ENCODE measurements at regions not wholly inside any gene's neighbourhood (a gene's known extent, or its start where the extent isn't known, plus 50 kb on each side); places are given as distances from the start of the nearest gene placed in this dataset.
"Not testable (repeated sequence)": the region's sequence is repeated elsewhere in the genome, so short reads cannot be mapped to it uniquely, and the experiment has no call there.

DNA sequence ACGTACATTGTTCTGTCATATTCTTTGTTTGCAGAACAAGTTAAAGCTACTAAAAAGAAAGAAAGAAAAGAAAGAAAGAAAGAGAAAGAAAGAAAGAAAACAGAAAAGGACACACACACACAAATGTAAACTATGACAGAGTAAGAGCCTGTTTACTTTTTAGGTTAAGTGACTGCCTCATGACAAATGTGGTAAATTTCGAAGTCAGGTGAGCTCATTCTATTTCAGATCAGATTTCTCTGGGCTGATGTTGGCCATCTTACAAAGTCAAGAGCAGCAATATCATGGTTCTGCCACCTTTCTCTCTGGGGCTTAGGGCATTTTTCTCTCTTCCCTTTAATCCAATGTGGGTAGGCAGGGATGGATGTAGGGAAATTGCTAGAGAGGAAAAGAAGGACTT, 299.5 kb downstream of the ANAPC1 start:
- TF ChIP-seq, protein P1, sequence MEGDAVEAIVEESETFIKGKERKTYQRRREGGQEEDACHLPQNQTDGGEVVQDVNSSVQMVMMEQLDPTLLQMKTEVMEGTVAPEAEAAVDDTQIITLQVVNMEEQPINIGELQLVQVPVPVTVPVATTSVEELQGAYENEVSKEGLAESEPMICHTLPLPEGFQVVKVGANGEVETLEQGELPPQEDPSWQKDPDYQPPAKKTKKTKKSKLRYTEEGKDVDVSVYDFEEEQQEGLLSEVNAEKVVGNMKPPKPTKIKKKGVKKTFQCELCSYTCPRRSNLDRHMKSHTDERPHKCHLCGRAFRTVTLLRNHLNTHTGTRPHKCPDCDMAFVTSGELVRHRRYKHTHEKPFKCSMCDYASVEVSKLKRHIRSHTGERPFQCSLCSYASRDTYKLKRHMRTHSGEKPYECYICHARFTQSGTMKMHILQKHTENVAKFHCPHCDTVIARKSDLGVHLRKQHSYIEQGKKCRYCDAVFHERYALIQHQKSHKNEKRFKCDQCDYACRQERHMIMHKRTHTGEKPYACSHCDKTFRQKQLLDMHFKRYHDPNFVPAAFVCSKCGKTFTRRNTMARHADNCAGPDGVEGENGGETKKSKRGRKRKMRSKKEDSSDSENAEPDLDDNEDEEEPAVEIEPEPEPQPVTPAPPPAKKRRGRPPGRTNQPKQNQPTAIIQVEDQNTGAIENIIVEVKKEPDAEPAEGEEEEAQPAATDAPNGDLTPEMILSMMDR (conservative IDR thresholded peaks at IDR 0.05; ENCODE audit: low read length): not testable (repeated sequence)
- TF ChIP-seq EZH2phosphoT487 (IDR thresholded peaks at IDR 0.05; ENCODE audit: borderline replicate concordance): not testable (repeated sequence)
